Suprapubic skin (tissue), 4 donors: ENCODE measurements at regions not wholly inside any gene's neighbourhood (a gene's known extent, or its start where the extent isn't known, plus 50 kb on each side); places are given as distances from the start of the nearest gene placed in this dataset.

ENCODE experiments used
- DNase-seq, 2 donors: peaks; one replicate each; pipeline ENCODE4 v3.0.0-alpha.2; 2019; ENCODE audit warnings: low spot score in 2 of 2
- H3K27ac ChIP-seq: fragments of 200-600 bp; sonication (generic); one replicate; pipeline ENCODE4 v1.5.1; 2019
- H3K27me3 ChIP-seq: fragments of 200-600 bp; sonication (generic); one replicate; pipeline ENCODE4 v1.5.1; 2019
- H3K36me3 ChIP-seq: fragments of 200-600 bp; sonication (generic); one replicate; pipeline ENCODE4 v1.5.1; 2019
- H3K4me1 ChIP-seq: fragments of 200-600 bp; sonication (generic); one replicate; pipeline ENCODE4 v1.5.1; 2019
- H3K4me3 ChIP-seq: fragments of 200-600 bp; sonication (generic); one replicate; pipeline ENCODE4 v1.5.1; 2019; ENCODE audit warnings: mild to moderate bottlenecking
- H3K9me3 ChIP-seq: fragments of 200-600 bp; sonication (generic); one replicate; pipeline ENCODE4 v1.5.1; 2019
- CTCF ChIP-seq, 2 donors: fragments of 200-600 bp in 1 of 2; fragments of 450-650 bp in 1 of 2; sonication (generic) in 1 of 2; IDR thresholded peaks; one replicate each; pipeline ENCODE4 v1.5.1; 2016 to 2019; ENCODE audit warnings: antibody characterized with exemption in 2 of 2, mild to moderate bottlenecking in 1 of 2, moderate library complexity in 1 of 2
- EP300 ChIP-seq: sonication (generic); formaldehyde crosslinking; IDR thresholded peaks from one replicate; pipeline ENCODE4 v1.6.1; 2017; ENCODE audit warnings: antibody characterized with exemption
- POLR2A ChIP-seq, 2 donors: fragments of 450-650 bp; IDR thresholded peaks; one replicate each; pipeline ENCODE4 v1.6.1; 2017; ENCODE audit warnings: antibody characterized with exemption in 2 of 2, mild to moderate bottlenecking in 2 of 2, moderate library complexity in 2 of 2
- POLR2AphosphoS5 ChIP-seq, 3 donors: sonication (generic); formaldehyde crosslinking; IDR thresholded peaks; one replicate each; pipeline ENCODE4 v1.6.1; 2017; ENCODE audit warnings: antibody characterized with exemption in 3 of 3
- WGBS: methylation state at CpG from one replicate; pipeline ENCODE4 v1.1.5; 2018; 5-methylcytosine and 5-hydroxymethylcytosine counted together

- Histone ChIP-seq H3K36me3 (no peaks in the 10 kb centered on the region), H3K27ac (peak overlapping the region; percentile 12), H3K27me3 (no peaks in the 10 kb centered on the region), H3K4me3 (no peak overlapping the region), H3K4me1 (peaks cover 29% of the 10 kb centered on the region), H3K9me3 (no peaks in the 10 kb centered on the region)
- TF ChIP-seq CTCF (IDR thresholded peaks at IDR 0.05) (no peak), POLR2A (IDR thresholded peaks at IDR 0.05) (no peak), EP300 (no peak), POLR2AphosphoS5 (IDR thresholded peaks at IDR 0.05) (no peak)
- WGBS: 37% methylated on average over 11 of the region's 13 CpGs
- DNase-seq: peak; percentile 70 to 80
Measured at GRCh38 chr1:58922302-58923089, 138.6 kb upstream of the JUN start.

GRCh38 chr1:58923090-58923470, 139.2 kb upstream of the JUN start:
- H3K4me1 ChIP-seq: peaks cover 34% of the 10 kb centered on the region
- H3K27me3 ChIP-seq: no peaks in the 10 kb centered on the region
- H3K9me3 ChIP-seq: no peaks in the 10 kb centered on the region
- no peaks in the 10 kb centered on the region for H3K36me3 ChIP-seq
- 96% methylated on average over 3 of the region's 3 CpGs for whole genome bisulfite sequencing
- H3K27ac ChIP-seq: no peak overlapping the region
- H3K4me3 ChIP-seq: no peak overlapping the region
- TF ChIP-seq POLR2AphosphoS5 (IDR thresholded peaks at IDR 0.05) (no peak), EP300 (no peak), POLR2A (IDR thresholded peaks at IDR 0.05) (no peak), CTCF (IDR thresholded peaks at IDR 0.05) (no peak)
- DNase-seq: no peak

GRCh38 chr1:58924016-58924565, 140.2 kb upstream of the JUN start:
- Histone ChIP-seq H3K4me3 (no peak overlapping the region), H3K27me3 (no peaks in the 10 kb centered on the region), H3K9me3 (no peaks in the 10 kb centered on the region), H3K27ac (no peak overlapping the region), H3K4me1 (peaks cover 40% of the 10 kb centered on the region), H3K36me3 (no peaks in the 10 kb centered on the region)
- TF ChIP-seq POLR2AphosphoS5 (IDR thresholded peaks at IDR 0.05) (no peak), POLR2A (IDR thresholded peaks at IDR 0.05) (no peak), EP300 (no peak), CTCF (IDR thresholded peaks at IDR 0.05) (no peak)
- no peak for DNase-seq

GRCh38 chr1:58924821-58925220, 141.0 kb upstream of the JUN start:
- WGBS: 94% methylated on average over 4 of the region's 4 CpGs

More at GRCh38 chr1:58924821-58925220, 141.0 kb upstream of the JUN start:
- no peaks in the 10 kb centered on the region for H3K36me3 ChIP-seq
- no peak overlapping the region for H3K4me3 ChIP-seq
- H3K27me3 ChIP-seq: no peaks in the 10 kb centered on the region
- TF ChIP-seq CTCF (IDR thresholded peaks at IDR 0.05): no peak
- TF ChIP-seq EP300: no peak
- no peak for TF ChIP-seq POLR2AphosphoS5 (IDR thresholded peaks at IDR 0.05)
- TF ChIP-seq POLR2A (IDR thresholded peaks at IDR 0.05): no peak
- H3K27ac ChIP-seq: no peak overlapping the region
- DNase-seq: no peak
- no peaks in the 10 kb centered on the region for H3K9me3 ChIP-seq
- peaks cover 46% of the 10 kb centered on the region for H3K4me1 ChIP-seq
